Ectodermal cell (in vitro differentiated cells): ENCODE measurements at regions not wholly inside any gene's neighbourhood (a gene's known extent, or its start where the extent isn't known, plus 50 kb on each side); places are given as distances from the start of the nearest gene placed in this dataset.

Experiments used
- H3K27ac ChIP-seq: 2 replicates; pipeline ENCODE4 v1.7.0; 2013; ENCODE audit warnings: mild to moderate bottlenecking, low read depth, low read length; ENCODE audit not compliant: insufficient read depth, poor library complexity, severe bottlenecking
- H3K27me3 ChIP-seq: 2 replicates; pipeline ENCODE4 v1.7.0; 2013; ENCODE audit warnings: mild to moderate bottlenecking, low read length; ENCODE audit not compliant: insufficient read depth, control insufficient read depth, poor library complexity, severe bottlenecking
- H3K36me3 ChIP-seq: one replicate; pipeline ENCODE4 v1.7.0; 2013; ENCODE audit warnings: low read length; ENCODE audit not compliant: control insufficient read depth, insufficient read depth
- H3K4me1 ChIP-seq: one replicate; pipeline ENCODE4 v1.7.0; 2013; ENCODE audit warnings: low read length; ENCODE audit not compliant: control insufficient read depth, insufficient read depth
- H3K4me3 ChIP-seq: 2 replicates; pipeline ENCODE4 v1.7.0; 2013; ENCODE audit warnings: low read depth, low read length, control low read depth; ENCODE audit not compliant: insufficient read depth
- H3K9me3 ChIP-seq: 2 replicates; pipeline ENCODE4 v1.7.0; 2013; ENCODE audit warnings: mild to moderate bottlenecking, low read length, moderate library complexity; ENCODE audit not compliant: control insufficient read depth
- WGBS, 2 experiments: methylation state at CpG; one replicate each; pipeline ENCODE4 v1.1.7; 2013; ENCODE audit warnings: missing lambda C conversion rate in 2 of 2; 5-methylcytosine and 5-hydroxymethylcytosine counted together

- 83 to 89% methylated on average over 13 of the region's 13 CpGs for WGBS, 2 experiments
- Histone ChIP-seq H3K36me3 (no peaks in the 10 kb centered on the region), H3K4me1 (peaks cover 14% of the 10 kb centered on the region), H3K4me3 (no peak overlapping the region), H3K9me3 (no peaks in the 10 kb centered on the region), H3K27ac (no peak overlapping the region), H3K27me3 (no peaks in the 10 kb centered on the region)
Measured at GRCh38 chr19:28425046-28425931, 787.7 kb downstream of the UQCRFS1 start.

GRCh38 chr19:28424662-28425045, 788.3 kb downstream of the UQCRFS1 start:
- Histone ChIP-seq H3K4me1 (peaks cover 14% of the 10 kb centered on the region), H3K36me3 (no peaks in the 10 kb centered on the region), H3K9me3 (no peaks in the 10 kb centered on the region), H3K27me3 (no peaks in the 10 kb centered on the region), H3K4me3 (no peak overlapping the region), H3K27ac (no peak overlapping the region)
- WGBS, 2 experiments: 59 to 77% methylated on average over 3 to 4 of the region's 4 CpGs

- Histone ChIP-seq H3K27ac (no peak overlapping the region), H3K27me3 (no peaks in the 10 kb centered on the region), H3K4me3 (no peak overlapping the region), H3K9me3 (no peaks in the 10 kb centered on the region), H3K4me1 (peaks cover 14% of the 10 kb centered on the region), H3K36me3 (no peaks in the 10 kb centered on the region)
- 53 to 64% methylated on average over 5 of the region's 5 CpGs for WGBS, 2 experiments
Measured at GRCh38 chr19:28424077-28424476, 788.9 kb downstream of the UQCRFS1 start.

- 64 to 68% methylated on average over 6 of the region's 6 CpGs for WGBS, 2 experiments
- Histone ChIP-seq H3K27me3 (no peaks in the 10 kb centered on the region), H3K36me3 (no peaks in the 10 kb centered on the region), H3K4me3 (no peak overlapping the region), H3K27ac (no peak overlapping the region), H3K9me3 (no peaks in the 10 kb centered on the region), H3K4me1 (peaks cover 14% of the 10 kb centered on the region)
Measured at GRCh38 chr19:28422791-28423650, 789.9 kb downstream of the UQCRFS1 start.

- Histone ChIP-seq H3K9me3 (no peaks in the 10 kb centered on the region), H3K27me3 (no peaks in the 10 kb centered on the region), H3K36me3 (no peaks in the 10 kb centered on the region), H3K4me3 (no peak overlapping the region), H3K4me1 (peaks cover 14% of the 10 kb centered on the region), H3K27ac (no peak overlapping the region)
- WGBS, 2 experiments: 94 to 98% methylated on average over 7 of the region's 7 CpGs
Measured at GRCh38 chr19:28422046-28422445, 790.9 kb downstream of the UQCRFS1 start.

GRCh38 chr19:28420811-28421550, 792.0 kb downstream of the UQCRFS1 start:
- H3K27me3 ChIP-seq: no peaks in the 10 kb centered on the region
- 93 to 95% methylated on average over 13 of the region's 13 CpGs for WGBS, 2 experiments
- H3K4me3 ChIP-seq: no peak overlapping the region
- no peaks in the 10 kb centered on the region for H3K36me3 ChIP-seq
- H3K4me1 ChIP-seq: peaks cover 11% of the 10 kb centered on the region
- H3K27ac ChIP-seq: no peak overlapping the region
- no peaks in the 10 kb centered on the region for H3K9me3 ChIP-seq

- no peaks in the 10 kb centered on the region for H3K9me3 ChIP-seq
- H3K36me3 ChIP-seq: no peaks in the 10 kb centered on the region
- 96 to 98% methylated on average over 2 of the region's 2 CpGs for WGBS, 2 experiments
- no peaks in the 10 kb centered on the region for H3K27me3 ChIP-seq
- no peak overlapping the region for H3K4me3 ChIP-seq
- peaks cover 6% of the 10 kb centered on the region for H3K4me1 ChIP-seq
- H3K27ac ChIP-seq: no peak overlapping the region
Measured at GRCh38 chr19:28419312-28419711, 793.6 kb downstream of the UQCRFS1 start.

- WGBS, 2 experiments: 80% methylated on average over 5 of the region's 5 CpGs
- no peaks in the 10 kb centered on the region for H3K36me3 ChIP-seq
- H3K4me1 ChIP-seq: no peaks in the 10 kb centered on the region
- no peaks in the 10 kb centered on the region for H3K27me3 ChIP-seq
- H3K4me3 ChIP-seq: no peak overlapping the region
- H3K27ac ChIP-seq: no peak overlapping the region
- H3K9me3 ChIP-seq: no peaks in the 10 kb centered on the region
Measured at GRCh38 chr19:28417361-28417760, 795.6 kb downstream of the UQCRFS1 start.

- Histone ChIP-seq H3K4me1 (no peaks in the 10 kb centered on the region), H3K27ac (no peak overlapping the region), H3K4me3 (no peak overlapping the region), H3K36me3 (no peaks in the 10 kb centered on the region), H3K9me3 (no peaks in the 10 kb centered on the region), H3K27me3 (no peaks in the 10 kb centered on the region)
- WGBS, 2 experiments: 94 to 100% methylated on average over 1 of the region's 1 CpG
Measured at GRCh38 chr19:28416245-28416644, 796.7 kb downstream of the UQCRFS1 start.

GRCh38 chr19:28414748-28415147, 798.2 kb downstream of the UQCRFS1 start:
- no peaks in the 10 kb centered on the region for H3K27me3 ChIP-seq
- H3K9me3 ChIP-seq: no peaks in the 10 kb centered on the region
- H3K27ac ChIP-seq: no peak overlapping the region
- no peaks in the 10 kb centered on the region for H3K4me1 ChIP-seq
- 92 to 94% methylated on average over 3 of the region's 3 CpGs for WGBS, 2 experiments
- H3K4me3 ChIP-seq: no peak overlapping the region
- no peaks in the 10 kb centered on the region for H3K36me3 ChIP-seq
